Activated naive CD4-positive, alpha-beta T cell treated with anti-CD3 and anti-CD28 coated beads for 36 hours (primary cell): ENCODE measurements at regions not wholly inside any gene's neighbourhood (a gene's known extent, or its start where the extent isn't known, plus 50 kb on each side); places are given as distances from the start of the nearest gene placed in this dataset.
"Not testable (repeated sequence)": the region's sequence is repeated elsewhere in the genome, so short reads cannot be mapped to it uniquely, and the experiment has no call there.

Source experiments
- CTCF ChIA-PET: fragments of 350-600 bp; sonication (Branson Sonifier 250); formaldehyde crosslinking; loops from one replicate; lab custom pipeline; 2021; ENCODE audit warnings: antibody characterized with exemption; lab: Charles Lee
- DNase-seq: peaks from one replicate; pipeline ENCODE4 v3.0.0-alpha.2; 2020
- H3K27ac Mint-ChIP-seq: one replicate; pipeline ENCODE4 v1.8.0; 2021; ENCODE audit warnings: mild to moderate bottlenecking, mixed read lengths
- H3K27me3 Mint-ChIP-seq: one replicate; pipeline ENCODE4 v1.8.0; 2021; ENCODE audit warnings: low read depth, mixed read lengths
- H3K36me3 Mint-ChIP-seq: one replicate; pipeline ENCODE4 v1.8.0; 2021; ENCODE audit warnings: low read depth, mixed read lengths
- H3K4me1 Mint-ChIP-seq: one replicate; pipeline ENCODE4 v1.8.0; 2021; ENCODE audit warnings: low read depth, mixed read lengths
- H3K4me3 Mint-ChIP-seq: one replicate; pipeline ENCODE4 v1.8.0; 2021; ENCODE audit warnings: mild to moderate bottlenecking, moderate library complexity, mixed read lengths
- H3K9me3 Mint-ChIP-seq: one replicate; pipeline ENCODE4 v1.8.0; 2021; ENCODE audit warnings: mixed read lengths
- intact Hi-C: fragments of 100-400 bp; cut with micrococcal nuclease; formaldehyde crosslinking; loops from one replicate; pipeline ENCODE4 v1.15.1; 2023

DNA sequence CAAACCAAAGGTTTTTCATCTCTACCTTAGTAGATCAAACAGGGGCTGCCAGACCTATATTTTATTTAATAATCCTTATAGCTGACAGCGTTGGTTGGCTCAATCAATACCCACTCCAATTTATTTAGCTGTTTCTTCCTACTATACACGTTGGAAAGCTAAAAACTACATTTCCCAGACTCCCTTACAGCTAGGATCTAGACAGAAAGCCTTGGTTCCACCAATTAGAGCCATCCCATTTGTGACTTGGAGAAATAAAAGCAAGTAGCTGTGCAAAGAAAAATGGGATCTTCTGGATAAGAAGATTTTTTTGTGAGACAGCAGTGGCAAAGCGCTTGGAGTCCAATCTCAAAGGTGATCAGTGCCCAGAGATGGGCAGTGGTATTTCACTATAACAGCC lies 331.3 kb upstream of the MEIS1 start:
- no peak overlapping the region for H3K27ac Mint-ChIP-seq
- DNase-seq, result no peak
- H3K4me1 Mint-ChIP-seq, result no peaks in the 10 kb centered on the region
- H3K36me3 Mint-ChIP-seq, result no peaks in the 10 kb centered on the region
- no peak overlapping the region for H3K4me3 Mint-ChIP-seq
- CTCF ChIA-PET, result no interaction called here
- intact Hi-C loops, result no loop called here
- H3K27me3 Mint-ChIP-seq, result no peaks in the 10 kb centered on the region
- H3K9me3 Mint-ChIP-seq, result no peaks in the 10 kb centered on the region

DNA sequence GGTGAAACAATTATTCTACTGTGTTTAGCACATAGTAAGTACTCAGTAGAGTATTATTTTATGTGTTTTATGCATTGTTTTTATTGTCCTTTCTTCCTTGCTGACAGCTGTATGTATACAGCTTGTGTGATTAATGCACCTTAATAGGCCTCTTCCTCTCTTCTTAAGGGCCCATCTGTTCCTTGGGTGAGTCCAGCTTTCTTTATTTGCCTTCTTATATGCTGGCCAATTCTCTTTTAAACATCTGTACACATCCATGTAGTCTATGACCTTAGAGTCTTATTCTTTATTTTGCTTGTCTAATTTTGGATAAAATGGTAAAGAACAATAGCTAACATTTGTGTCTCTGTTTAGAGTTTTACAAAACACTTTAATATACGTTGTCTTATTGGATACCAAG lies 333.7 kb upstream of the MEIS1 start:
- DNase-seq, result no peak
- Mint-ChIP-seq H3K27me3 (no peaks in the 10 kb centered on the region), H3K4me3 (no peak overlapping the region), H3K4me1 (no peaks in the 10 kb centered on the region), H3K9me3 (no peaks in the 10 kb centered on the region), H3K27ac (no peak overlapping the region), H3K36me3 (no peaks in the 10 kb centered on the region)
- CTCF ChIA-PET, result no interaction called here
- intact Hi-C loops, result no loop called here

DNA sequence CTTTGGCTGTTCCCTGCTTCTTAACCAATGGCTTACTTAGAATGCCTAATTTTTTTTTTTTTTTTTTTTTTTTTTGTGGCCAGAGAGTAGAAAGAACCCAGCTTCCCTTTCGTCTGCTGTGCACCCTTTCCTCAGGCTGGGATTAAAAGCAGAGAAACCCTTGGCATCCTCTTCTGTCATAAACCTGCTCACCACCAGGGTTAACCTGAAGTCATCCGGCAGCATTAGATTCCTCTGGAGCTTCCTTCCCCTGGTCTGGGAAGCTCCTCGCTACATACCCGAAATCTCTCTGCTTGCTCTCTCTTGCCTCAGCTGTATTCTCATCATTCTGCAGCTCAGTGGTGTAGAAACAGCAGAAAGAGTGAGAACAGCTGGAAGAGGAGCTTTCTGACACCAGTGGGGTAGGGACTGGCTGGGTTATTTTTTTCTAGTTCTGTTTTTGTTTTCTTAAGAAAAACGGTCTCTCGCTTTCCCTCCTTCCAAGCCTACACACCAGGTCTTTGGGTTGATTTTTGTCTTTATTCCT lies 339.0 kb upstream of the MEIS1 start:
- Mint-ChIP-seq H3K4me1 (no peaks in the 10 kb centered on the region), H3K36me3 (no peaks in the 10 kb centered on the region), H3K4me3 (no peak overlapping the region), H3K9me3 (peaks cover 3% of the 10 kb centered on the region), H3K27ac (no peak overlapping the region), H3K27me3 (no peaks in the 10 kb centered on the region)
- CTCF ChIA-PET, result interaction anchor here (0.6 kb wide), 1 partner anchor 454 kb away, joined by 3 read pairs; no protein-coding TSS in a partner anchor
- intact Hi-C loops, result no loop called here
- no peak for DNase-seq

DNA sequence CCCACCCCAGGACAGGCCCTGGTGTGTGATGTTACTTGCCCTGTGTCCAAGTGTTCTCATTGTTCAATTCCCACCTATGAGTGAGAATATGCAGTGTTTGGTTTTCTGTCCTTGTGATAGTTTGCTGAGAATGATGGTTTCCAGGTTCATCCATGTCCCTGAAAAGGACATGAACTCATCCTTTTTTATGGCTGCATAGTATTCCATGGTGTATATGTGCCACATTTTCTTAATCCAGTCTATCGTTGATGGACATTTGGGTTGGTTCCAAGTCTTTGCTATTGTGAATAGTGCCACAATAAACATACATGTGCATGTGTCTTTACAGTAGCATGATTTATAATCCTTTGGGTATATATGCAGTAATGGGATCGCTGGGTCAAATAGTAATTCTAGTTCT lies 340.2 kb upstream of the MEIS1 start:
- H3K4me1 Mint-ChIP-seq, DNase-seq, H3K27me3 Mint-ChIP-seq, intact Hi-C loops, H3K4me3 Mint-ChIP-seq, H3K27ac Mint-ChIP-seq, H3K36me3 Mint-ChIP-seq, H3K9me3 Mint-ChIP-seq: not testable (repeated sequence)
- CTCF ChIA-PET, result interaction anchor here (0.6 kb wide), 1 partner anchor 36 kb away, joined by 3 read pairs; no protein-coding TSS in a partner anchor

DNA sequence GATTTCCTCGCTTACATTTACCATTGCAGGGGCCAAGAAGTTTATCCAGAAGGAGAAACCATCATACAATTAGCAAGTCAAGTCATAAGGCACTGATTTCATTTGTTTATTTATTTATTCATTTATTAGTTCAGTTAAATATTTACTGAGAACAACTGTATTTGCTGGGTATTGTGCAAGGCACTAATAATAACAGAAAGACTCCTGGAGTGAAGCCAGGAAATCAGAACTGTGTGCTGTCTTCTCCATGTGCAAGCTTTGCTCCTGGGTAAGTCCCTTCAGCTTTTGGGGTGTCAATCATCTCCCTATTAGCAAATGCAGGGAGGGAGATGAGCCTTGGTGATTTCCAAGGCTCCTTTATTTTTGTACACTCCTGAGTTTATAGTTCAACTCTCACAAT lies 341.6 kb upstream of the MEIS1 start:
- no peak for DNase-seq
- H3K4me3 Mint-ChIP-seq, result no peak overlapping the region
- H3K4me1 Mint-ChIP-seq, result no peaks in the 10 kb centered on the region
- H3K9me3 Mint-ChIP-seq, result peaks cover 16% of the 10 kb centered on the region
- no peaks in the 10 kb centered on the region for H3K36me3 Mint-ChIP-seq
- CTCF ChIA-PET, result no interaction called here
- no peaks in the 10 kb centered on the region for H3K27me3 Mint-ChIP-seq
- intact Hi-C loops, result no loop called here
- no peak overlapping the region for H3K27ac Mint-ChIP-seq

DNA sequence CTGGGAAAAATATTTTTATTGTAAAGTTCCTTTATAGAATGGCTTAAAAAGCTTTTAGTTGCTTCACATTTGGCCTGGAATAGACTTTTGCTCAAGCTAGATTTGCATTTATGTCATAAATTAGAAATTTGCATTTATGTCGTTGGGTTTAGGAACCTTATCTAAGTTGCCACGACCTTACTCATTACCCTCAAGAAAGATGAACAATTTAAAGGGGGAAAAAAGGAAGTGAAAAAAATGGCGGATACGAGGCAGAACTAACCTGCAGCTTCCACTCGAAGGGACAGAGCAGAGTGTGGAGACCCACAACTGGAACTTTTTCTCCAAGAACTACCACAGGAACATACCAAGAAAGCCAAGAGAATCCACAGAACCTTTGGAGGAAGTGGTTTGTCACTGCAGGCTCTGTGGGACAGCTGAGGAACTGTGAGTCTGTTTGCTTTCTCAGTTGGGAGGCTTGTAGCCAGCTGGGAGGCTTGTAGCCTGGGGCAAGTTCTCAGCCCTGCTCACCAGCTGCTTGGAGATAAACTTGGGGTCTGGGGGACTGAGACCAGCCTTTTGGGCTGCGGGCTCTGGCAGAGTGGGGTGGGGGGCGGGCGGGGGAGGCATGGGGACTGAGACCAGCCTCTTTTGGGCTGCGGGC lies 349.9 kb upstream of the MEIS1 start:
- Mint-ChIP-seq H3K27ac (no peak overlapping the region), H3K36me3 (no peaks in the 10 kb centered on the region), H3K4me1 (no peaks in the 10 kb centered on the region), H3K4me3 (no peak overlapping the region), H3K27me3 (no peaks in the 10 kb centered on the region), H3K9me3 (peaks cover 12% of the 10 kb centered on the region)
- intact Hi-C loops, result no loop called here
- CTCF ChIA-PET, result no interaction called here
- no peak for DNase-seq

DNA sequence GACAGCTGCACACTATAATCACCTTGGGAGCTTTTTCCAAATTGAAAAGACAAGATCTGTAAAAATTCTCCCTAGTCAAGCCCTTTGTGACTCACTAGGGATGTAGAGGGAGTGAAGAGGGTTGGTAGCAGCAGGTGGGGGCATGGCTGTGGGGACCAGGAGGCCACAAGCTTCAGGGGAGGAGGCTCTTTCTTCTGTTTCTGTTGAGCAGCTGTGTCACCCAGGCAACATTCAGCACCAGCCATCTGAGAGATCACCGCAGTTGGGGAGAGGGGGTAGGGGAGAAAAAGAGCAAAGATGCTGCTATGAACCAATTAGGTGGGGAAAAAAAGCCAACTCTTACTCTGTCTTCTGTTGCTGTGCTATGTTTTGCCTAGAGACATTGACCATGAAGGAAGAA lies 352.3 kb upstream of the MEIS1 start:
- CTCF ChIA-PET, result no interaction called here
- DNase-seq, result no peak
- Mint-ChIP-seq H3K4me3 (no peak overlapping the region), H3K27ac (no peak overlapping the region), H3K9me3 (no peaks in the 10 kb centered on the region), H3K36me3 (no peaks in the 10 kb centered on the region), H3K4me1 (no peaks in the 10 kb centered on the region), H3K27me3 (no peaks in the 10 kb centered on the region)
- intact Hi-C loops, result no loop called here

DNA sequence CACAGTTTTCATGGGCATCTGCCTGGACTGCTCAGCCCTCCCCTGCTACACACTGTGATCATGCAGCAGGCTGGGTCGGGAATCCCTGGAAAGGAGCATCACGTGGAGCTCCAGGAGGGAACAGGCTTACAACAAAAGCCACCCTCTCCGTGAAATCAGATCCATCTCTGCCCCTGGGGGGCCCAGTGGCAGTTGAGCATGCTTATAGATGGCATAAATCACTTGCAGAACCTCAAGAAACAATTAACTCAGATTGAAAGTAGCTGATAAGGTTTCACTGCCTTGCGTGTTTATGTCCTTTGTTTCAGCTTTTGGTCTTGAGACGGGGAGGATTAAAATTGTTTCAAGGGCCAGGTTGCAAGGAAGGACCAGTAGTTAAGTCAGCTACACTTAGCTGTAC lies 354.8 kb upstream of the MEIS1 start:
- no peaks in the 10 kb centered on the region for H3K27me3 Mint-ChIP-seq
- intact Hi-C loops, result no loop called here
- no peaks in the 10 kb centered on the region for H3K9me3 Mint-ChIP-seq
- no peak overlapping the region for H3K4me3 Mint-ChIP-seq
- no peaks in the 10 kb centered on the region for H3K36me3 Mint-ChIP-seq
- CTCF ChIA-PET, result no interaction called here
- H3K27ac Mint-ChIP-seq, result no peak overlapping the region
- H3K4me1 Mint-ChIP-seq, result no peaks in the 10 kb centered on the region
- DNase-seq, result no peak

DNA sequence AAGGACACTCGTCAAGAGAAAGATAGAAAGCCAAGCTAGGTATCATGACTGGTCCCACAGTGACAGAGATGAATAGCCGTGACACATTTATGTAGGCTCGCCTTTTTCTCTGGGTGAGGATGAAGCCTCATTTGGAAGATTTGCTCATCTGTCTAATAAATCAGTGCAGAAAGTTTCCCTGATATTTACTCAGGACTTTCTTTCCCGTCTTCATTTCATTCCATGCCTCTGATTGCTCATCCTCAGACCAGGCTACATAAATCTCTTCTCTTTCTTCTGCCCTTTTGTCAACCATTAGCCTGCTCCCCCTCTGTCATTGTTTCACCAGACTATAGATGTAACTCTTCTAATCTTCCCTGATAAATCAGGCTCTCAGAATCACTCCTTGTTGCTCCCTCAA lies 361.8 kb upstream of the MEIS1 start:
- no peak overlapping the region for H3K4me3 Mint-ChIP-seq
- H3K27me3 Mint-ChIP-seq, result no peaks in the 10 kb centered on the region
- H3K9me3 Mint-ChIP-seq, result no peaks in the 10 kb centered on the region
- DNase-seq, result no peak
- no peaks in the 10 kb centered on the region for H3K4me1 Mint-ChIP-seq
- CTCF ChIA-PET, result no interaction called here
- H3K36me3 Mint-ChIP-seq, result no peaks in the 10 kb centered on the region
- intact Hi-C loops, result no loop called here
- H3K27ac Mint-ChIP-seq, result no peak overlapping the region

DNA sequence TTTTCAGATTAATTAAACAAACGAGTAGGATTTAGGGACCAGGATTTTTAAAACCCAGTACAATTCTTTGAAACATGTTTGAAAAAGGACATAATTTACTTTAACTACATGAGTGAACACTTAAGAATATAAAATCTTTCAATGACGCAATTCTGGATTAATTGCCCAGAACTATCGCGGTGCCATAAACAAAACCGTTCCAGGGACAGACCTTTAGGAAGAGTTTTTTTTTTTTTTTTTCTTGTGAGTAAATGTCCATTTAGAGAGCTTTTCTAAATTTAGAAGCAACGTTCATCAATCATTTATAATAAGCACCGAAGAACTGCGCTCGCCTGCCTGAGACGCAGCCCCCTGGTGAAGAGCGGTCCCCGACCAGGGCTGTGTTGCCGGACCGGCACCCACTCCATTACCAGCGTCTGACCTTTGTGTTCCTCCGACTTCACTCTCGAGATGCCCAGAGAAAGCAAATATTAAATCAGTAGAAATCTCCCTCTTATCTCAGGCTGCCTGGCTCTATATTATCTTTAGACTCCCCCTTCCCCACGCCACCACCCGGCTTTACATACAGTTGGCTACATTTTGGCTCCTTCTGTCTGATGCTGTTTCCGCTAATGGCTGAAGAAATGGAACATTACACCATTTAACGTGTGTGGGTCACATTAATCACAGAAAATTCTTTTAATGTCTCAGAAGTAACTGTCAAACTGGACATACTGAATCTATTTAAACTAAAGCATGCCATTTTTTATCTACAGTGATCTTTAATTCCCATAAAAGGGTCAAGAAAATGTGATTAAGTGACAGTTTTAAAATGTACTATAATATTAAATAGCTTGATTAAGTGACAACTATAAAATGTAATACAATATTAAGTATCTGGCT lies 364.0 kb upstream of the MEIS1 start:
- no peak for DNase-seq
- Mint-ChIP-seq H3K36me3 (no peaks in the 10 kb centered on the region), H3K9me3 (no peaks in the 10 kb centered on the region), H3K27me3 (no peaks in the 10 kb centered on the region), H3K4me3 (no peak overlapping the region), H3K27ac (no peak overlapping the region), H3K4me1 (no peaks in the 10 kb centered on the region)
- CTCF ChIA-PET, result no interaction called here
- intact Hi-C loops, result no loop called here

DNA sequence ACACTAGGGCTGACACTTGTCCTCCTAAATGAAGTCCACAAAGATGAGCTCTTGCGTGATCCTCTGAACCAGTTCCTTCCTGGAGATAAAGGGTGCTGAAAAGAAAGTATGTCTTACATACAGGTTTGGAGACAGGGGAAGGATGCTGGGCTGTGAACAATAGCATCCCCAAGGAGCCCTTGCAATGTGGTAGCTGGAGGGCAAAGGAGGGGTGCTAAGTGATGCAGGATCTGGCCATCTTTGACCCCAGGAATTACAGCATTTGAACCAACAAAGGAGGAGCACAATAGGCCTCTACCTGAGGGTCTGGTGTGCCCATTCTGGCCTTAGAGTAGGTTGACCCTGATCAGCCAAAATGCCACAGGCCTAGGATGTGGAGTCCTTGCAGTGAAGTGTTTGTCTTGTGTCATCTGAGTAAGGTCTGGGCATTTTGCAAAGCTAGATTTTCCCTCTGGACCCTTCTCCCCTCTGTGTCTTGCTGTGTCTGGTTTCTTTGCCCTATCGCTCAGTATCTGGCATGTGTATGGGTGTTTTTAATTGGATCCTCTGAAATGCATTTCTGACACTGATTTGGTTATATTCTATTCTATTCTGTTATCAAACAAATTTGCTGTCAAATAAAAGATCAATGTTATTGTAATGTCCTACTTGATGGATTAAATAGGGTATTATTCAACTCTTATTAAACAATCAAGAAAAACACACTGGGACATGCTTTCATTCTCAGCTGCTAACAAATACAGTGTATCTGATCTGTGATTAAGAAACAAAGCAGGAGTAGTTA lies 364.8 kb upstream of the MEIS1 start:
- DNase-seq, result no peak
- CTCF ChIA-PET, result no interaction called here

DNA sequence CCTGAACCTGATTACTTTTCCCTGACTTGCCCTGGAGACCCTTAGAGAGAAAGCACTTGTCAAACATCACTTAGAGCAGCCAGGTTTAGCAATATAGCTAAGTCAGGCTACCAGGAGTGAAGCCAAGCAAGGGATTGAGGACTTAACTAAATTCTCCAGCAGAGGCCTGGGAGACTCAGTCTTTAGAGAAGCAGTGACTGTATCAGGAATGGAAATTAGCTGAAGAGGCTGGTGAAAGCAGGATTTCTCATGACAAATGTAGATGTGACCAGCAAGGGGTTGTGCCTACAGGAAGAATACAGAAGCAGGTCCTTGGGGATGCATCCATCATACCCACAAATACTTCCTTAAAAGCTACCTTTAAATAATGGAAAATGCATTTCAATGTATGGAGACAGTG lies 368.9 kb upstream of the MEIS1 start:
- intact Hi-C loops, result no loop called here
- no peaks in the 10 kb centered on the region for H3K9me3 Mint-ChIP-seq

More for the DNA sequence above, 364.8 kb upstream of the MEIS1 start:
- intact Hi-C loops, result no loop called here
- Mint-ChIP-seq H3K4me1 (no peaks in the 10 kb centered on the region), H3K36me3 (no peaks in the 10 kb centered on the region), H3K27me3 (no peaks in the 10 kb centered on the region), H3K27ac (no peak overlapping the region), H3K4me3 (no peak overlapping the region), H3K9me3 (no peaks in the 10 kb centered on the region)

More for the DNA sequence above, 368.9 kb upstream of the MEIS1 start:
- Mint-ChIP-seq H3K36me3 (no peaks in the 10 kb centered on the region), H3K27ac (no peak overlapping the region), H3K4me3 (no peak overlapping the region), H3K4me1 (no peaks in the 10 kb centered on the region), H3K27me3 (no peaks in the 10 kb centered on the region)
- CTCF ChIA-PET, result interaction anchor here (0.5 kb wide), 1 partner anchor 441 kb away, joined by 3 read pairs; no protein-coding TSS in a partner anchor
- DNase-seq, result no peak
